ENCODE measurements at regions not wholly inside any gene's neighbourhood (a gene's known extent, or its start where the extent isn't known, plus 50 kb on each side); places are given as distances from the start of the nearest gene placed in this dataset.
A peak's percentile ranks its signal among the peaks of the same experiment; 100 is the strongest.

- no peak for DNase-seq (ENCODE audit: low spot score)
- Histone ChIP-seq H3K4me1 (peaks cover 0 to 10% of the 10 kb centered on the region in 2 donors), H3K27me3 (no peaks in the 10 kb centered on the region), H3K36me3 (no peaks in the 10 kb centered on the region), H3K9me3 (no peaks in the 10 kb centered on the region), H3K4me3 (no peak overlapping the region), H3K27ac (no peak overlapping the region)
- TF ChIP-seq CTCF (IDR thresholded peaks at IDR 0.05) = no peak
Observed at GRCh38 chr6:99745651-99746050, 139.0 kb downstream of the PRDM13 start.

DNA sequence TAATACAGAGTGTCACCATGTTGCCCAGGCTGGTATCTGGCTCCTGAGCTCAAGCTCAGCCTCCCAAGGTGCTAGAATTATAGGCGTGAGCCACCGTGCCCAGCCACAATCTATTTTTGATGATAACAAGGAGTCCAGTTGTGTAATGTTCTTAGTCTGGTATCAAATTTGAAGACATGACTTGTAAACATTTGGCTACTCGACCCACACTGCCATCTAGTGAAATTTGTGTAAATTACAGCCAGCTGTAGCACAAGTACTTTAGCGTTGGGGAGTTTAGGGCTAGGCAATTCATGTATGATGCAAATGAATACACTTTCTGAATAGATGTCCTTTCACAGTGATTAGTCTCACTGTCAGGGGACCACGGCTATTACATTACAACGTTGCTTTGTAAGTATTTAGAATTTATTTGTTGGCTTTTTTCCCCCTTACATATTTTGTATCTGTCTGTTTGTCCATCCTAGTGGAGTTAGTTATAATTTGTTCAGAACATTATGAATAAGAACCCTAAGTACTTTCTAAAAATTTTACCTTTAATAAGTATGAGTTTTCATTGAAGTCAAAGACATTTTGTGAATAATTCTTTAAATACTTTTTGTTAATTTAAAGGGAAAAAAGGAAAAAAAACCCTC lies 139.7 kb downstream of the PRDM13 start:
- Histone ChIP-seq H3K27me3 (no peaks in the 10 kb centered on the region), H3K36me3 (no peaks in the 10 kb centered on the region), H3K4me1 (peaks cover 0 to 10% of the 10 kb centered on the region in 2 donors), H3K9me3 (no peaks in the 10 kb centered on the region), H3K27ac (no peak overlapping the region), H3K4me3 (no peak overlapping the region)
- peak; percentile 85 to 91 for TF ChIP-seq CTCF (IDR thresholded peaks at IDR 0.05)
- DNase-seq (ENCODE audit: low spot score) = peak; percentile 73

- no peaks in the 10 kb centered on the region for H3K27me3 ChIP-seq
- no peak for DNase-seq (ENCODE audit: low spot score)
- H3K9me3 ChIP-seq = no peaks in the 10 kb centered on the region
- no peaks in the 10 kb centered on the region for H3K36me3 ChIP-seq
- H3K4me1 ChIP-seq = no peaks in the 10 kb centered on the region
- no peak overlapping the region for H3K27ac ChIP-seq
- H3K4me3 ChIP-seq = no peak overlapping the region
- no peak for TF ChIP-seq CTCF (IDR thresholded peaks at IDR 0.05)
Observed at GRCh38 chr6:99761711-99762110, 155.1 kb downstream of the PRDM13 start.

GRCh38 chr6:99768166-99768565 lies 161.5 kb downstream of the PRDM13 start:
- no peaks in the 10 kb centered on the region for H3K27me3 ChIP-seq
- H3K4me3 ChIP-seq = no peak overlapping the region
- no peaks in the 10 kb centered on the region for H3K36me3 ChIP-seq
- no peak for DNase-seq (ENCODE audit: low spot score)
- H3K27ac ChIP-seq = no peak overlapping the region
- TF ChIP-seq CTCF (IDR thresholded peaks at IDR 0.05) = no peak
- H3K9me3 ChIP-seq = peaks cover 0 to 2% of the 10 kb centered on the region in 2 donors
- no peaks in the 10 kb centered on the region for H3K4me1 ChIP-seq

- H3K36me3 ChIP-seq = no peaks in the 10 kb centered on the region
- no peaks in the 10 kb centered on the region for H3K27me3 ChIP-seq
- no peak for DNase-seq (ENCODE audit: low spot score)
- H3K9me3 ChIP-seq = peaks cover 0 to 3% of the 10 kb centered on the region in 2 donors
- H3K4me1 ChIP-seq = no peaks in the 10 kb centered on the region
- H3K27ac ChIP-seq = no peak overlapping the region
- no peak for TF ChIP-seq CTCF (IDR thresholded peaks at IDR 0.05)
- H3K4me3 ChIP-seq = no peak overlapping the region
Observed at GRCh38 chr6:99779631-99780555, 173.3 kb downstream of the PRDM13 start.

Data from right atrium auricular region (tissue), 2 donors.